CD4-positive, alpha-beta T cell (primary cell): ENCODE measurements at regions not wholly inside any gene's neighbourhood (a gene's known extent, or its start where the extent isn't known, plus 50 kb on each side); places are given as distances from the start of the nearest gene placed in this dataset.

Experiments used
- ATAC-seq: fragments of 200-7000 bp; cut with Tn5 transposase; one replicate; pipeline ENCODE4 v1.10.0; 2022; ENCODE audit warnings: mild to moderate bottlenecking; ENCODE audit not compliant: poor library complexity
- CTCF ChIA-PET: fragments of 350-600 bp; sonication (Branson Sonifier 250); formaldehyde crosslinking; loops from one replicate; lab custom pipeline; 2021; ENCODE audit warnings: antibody characterized with exemption, inconsistent platforms; lab: Charles Lee
- POLR2A ChIA-PET: fragments of 350-600 bp; sonication (Branson Sonifier 250); formaldehyde crosslinking; loops from one replicate; lab custom pipeline; 2021; ENCODE audit warnings: antibody characterized with exemption, inconsistent platforms; lab: Charles Lee
- DNase-seq, 14 experiments: peaks; one replicate each; pipeline ENCODE4 v3.0.0-alpha.2; 2013 to 2020; ENCODE audit warnings: mixed read lengths in 2 of 14
- H3K27ac ChIP-seq, 2 donors: one replicate each; pipeline versions ENCODE4 v1.5.1 to v1.7.0; 2013; ENCODE audit warnings: low read length in 2 of 2, low read depth in 1 of 2, mild to moderate bottlenecking in 1 of 2
- H3K27me3 ChIP-seq, 2 experiments: 1 replicate in 1 of 2; 2 replicates in 1 of 2; pipeline versions ENCODE4 v1.6.1 to v1.7.0; 2013; ENCODE audit warnings: low read length in 2 of 2, control low read depth in 1 of 2, mild to moderate bottlenecking in 1 of 2, moderate library complexity in 1 of 2; ENCODE audit not compliant: insufficient read depth in 2 of 2, control insufficient read depth in 1 of 2
- H3K36me3 ChIP-seq: one replicate; pipeline ENCODE4 v1.6.1; 2013; ENCODE audit warnings: low read length, control low read depth; ENCODE audit not compliant: insufficient read depth
- H3K4me1 ChIP-seq: one replicate; pipeline ENCODE4 v1.6.1; 2013; ENCODE audit warnings: low read length, control low read depth; ENCODE audit not compliant: insufficient read depth
- H3K4me3 ChIP-seq: one replicate; pipeline ENCODE4 v1.5.1; 2013; ENCODE audit warnings: mild to moderate bottlenecking, low read length, moderate library complexity
- H3K9me3 ChIP-seq, 2 experiments: 1 replicate in 1 of 2; 2 replicates in 1 of 2; pipeline versions ENCODE4 v1.6.1 to v1.7.0; 2013; ENCODE audit warnings: low read length in 2 of 2, mild to moderate bottlenecking in 2 of 2, control low read depth in 1 of 2, moderate library complexity in 1 of 2; ENCODE audit not compliant: control insufficient read depth in 1 of 2, insufficient read depth in 1 of 2
- H3K27ac Mint-ChIP-seq: one replicate; pipeline ENCODE4 v1.8.0; 2020; ENCODE audit warnings: mixed read lengths
- H3K27me3 Mint-ChIP-seq: one replicate; pipeline ENCODE4 v1.8.0; 2021; ENCODE audit warnings: mixed read lengths
- H3K36me3 Mint-ChIP-seq: one replicate; pipeline ENCODE4 v1.8.0; 2021; ENCODE audit warnings: low read depth, mixed read lengths
- H3K4me1 Mint-ChIP-seq: one replicate; pipeline ENCODE4 v1.8.0; 2021; ENCODE audit warnings: low read depth, mixed read lengths
- H3K4me3 Mint-ChIP-seq: one replicate; pipeline ENCODE4 v1.8.0; 2020; ENCODE audit warnings: mild to moderate bottlenecking, mixed read lengths
- H3K9me3 Mint-ChIP-seq: one replicate; pipeline ENCODE4 v1.8.0; 2020; ENCODE audit warnings: mixed read lengths
- CTCF ChIP-seq: fragments of 200-600 bp; IDR thresholded peaks from one replicate; pipeline ENCODE4 v1.8.0; 2022; ENCODE audit warnings: antibody characterized with exemption, mild to moderate bottlenecking
- intact Hi-C, 2 experiments: fragments of 100-400 bp; cut with DNase I in 1 of 2; cut with micrococcal nuclease in 1 of 2; formaldehyde crosslinking; loops; one replicate each; pipeline versions ENCODE4 v1.15.1 to v1.9.0; 2023 to 2025; cut with DNase I, micrococcal nuclease

DNA sequence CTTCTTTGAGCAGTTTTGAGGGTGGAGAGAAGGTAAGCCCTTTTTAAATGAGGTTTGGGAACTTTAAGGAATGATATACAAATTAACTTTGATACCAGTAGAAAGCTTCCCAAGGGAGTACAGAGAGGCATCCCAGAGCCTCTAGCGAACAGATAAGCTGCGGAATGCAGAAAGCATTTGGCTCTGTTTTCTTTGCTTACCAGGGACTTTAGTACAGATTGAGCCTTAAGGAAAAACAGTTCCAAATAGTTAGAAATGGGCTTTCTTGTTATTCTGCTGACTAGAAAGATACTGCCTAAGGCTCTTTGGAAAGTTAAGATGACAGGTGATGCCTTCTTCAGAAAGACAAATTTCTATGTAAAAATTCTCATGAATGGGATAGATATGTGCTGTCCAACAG lies 261.7 kb upstream of the FOXN3 start:
- no peak for TF ChIP-seq CTCF
- Mint-ChIP-seq H3K27ac (peak overlapping the region; percentile 9), H3K36me3 (no peaks in the 10 kb centered on the region), H3K4me3 (no peak overlapping the region), H3K27me3 (no peaks in the 10 kb centered on the region), H3K4me1 (peaks cover 56% of the 10 kb centered on the region), H3K9me3 (no peaks in the 10 kb centered on the region)
- DNase-seq (no peak), ATAC-seq (no peak)
- no peaks in the 10 kb centered on the region for H3K36me3 ChIP-seq
- intact Hi-C loops, result no loop called here
- no peak overlapping the region for H3K4me3 ChIP-seq
- ChIA-PET CTCF (interaction anchor here (1.1 kb wide), 1 partner anchor 19 kb away, joined by 3 read pairs; no protein-coding TSS in a partner anchor), POLR2A (interaction anchor here (3.9 kb wide), 1 partner anchor 43 kb away, joined by 29 read pairs; no protein-coding TSS in a partner anchor)
- peaks cover 32% of the 10 kb centered on the region for H3K4me1 ChIP-seq
- H3K9me3 ChIP-seq, result peaks cover 0 to under 1% of the 10 kb centered on the region in 2 experiments
- H3K27me3 ChIP-seq, result no peaks in the 10 kb centered on the region
- no peak overlapping the region for H3K27ac ChIP-seq

- no peak for TF ChIP-seq CTCF
- ATAC-seq (no peak), DNase-seq (no peak)
- H3K4me3 Mint-ChIP-seq, result no peak overlapping the region
- CTCF ChIA-PET, result interaction anchor here (1.3 kb wide), 1 partner anchor 131 kb away, joined by 3 read pairs; no protein-coding TSS in a partner anchor
- H3K27ac Mint-ChIP-seq, result peak overlapping the region; percentile 30
- H3K27ac ChIP-seq, result no peak overlapping the region
- no peaks in the 10 kb centered on the region for H3K9me3 Mint-ChIP-seq
- intact Hi-C loops, result no loop called here
- peaks cover 15% of the 10 kb centered on the region for H3K4me1 ChIP-seq
- no peaks in the 10 kb centered on the region for H3K36me3 Mint-ChIP-seq
- POLR2A ChIA-PET, result no interaction called here
- no peaks in the 10 kb centered on the region for H3K9me3 ChIP-seq
- H3K4me3 ChIP-seq, result no peak overlapping the region
- no peaks in the 10 kb centered on the region for H3K36me3 ChIP-seq
- H3K27me3 Mint-ChIP-seq, result no peaks in the 10 kb centered on the region
- no peaks in the 10 kb centered on the region for H3K27me3 ChIP-seq
- peaks cover 47% of the 10 kb centered on the region for H3K4me1 Mint-ChIP-seq
These were observed 258.6 kb upstream of the FOXN3 start for GRCh38 chr14:89675590-89675989.

- no peaks in the 10 kb centered on the region for H3K9me3 Mint-ChIP-seq
- H3K27ac Mint-ChIP-seq, result no peak overlapping the region
- TF ChIP-seq CTCF, result no peak
- Histone ChIP-seq H3K4me3 (no peak overlapping the region), H3K27me3 (no peaks in the 10 kb centered on the region), H3K9me3 (no peaks in the 10 kb centered on the region), H3K27ac (no peak overlapping the region), H3K36me3 (no peaks in the 10 kb centered on the region), H3K4me1 (peaks cover 10% of the 10 kb centered on the region)
- intact Hi-C loops, result no loop called here
- H3K36me3 Mint-ChIP-seq, result no peaks in the 10 kb centered on the region
- ChIA-PET CTCF (interaction anchor here (1.3 kb wide), 1 partner anchor 131 kb away, joined by 3 read pairs; no protein-coding TSS in a partner anchor), POLR2A (no interaction called here)
- no peak overlapping the region for H3K4me3 Mint-ChIP-seq
- no peak for ATAC-seq
- H3K4me1 Mint-ChIP-seq, result peaks cover 41% of the 10 kb centered on the region
- no peaks in the 10 kb centered on the region for H3K27me3 Mint-ChIP-seq
- DNase-seq, result no peak
These were observed 257.9 kb upstream of the FOXN3 start for GRCh38 chr14:89674936-89675335.
